SK-N-SH treated with all-trans-retinoic acid at 6 μM for 48 hours (cell line): ENCODE measurements at regions not wholly inside any gene's neighbourhood (a gene's known extent, or its start where the extent isn't known, plus 50 kb on each side); places are given as distances from the start of the nearest gene placed in this dataset.
"Not testable (repeated sequence)": the region's sequence is repeated elsewhere in the genome, so short reads cannot be mapped to it uniquely, and the experiment has no call there.

ENCODE experiments used
- ATAC-seq: fragments of 200-7000 bp; cut with Tn5 transposase; 3 replicates; pipeline ENCODE4 v1.9.1; 2020; ENCODE audit warnings: mild to moderate bottlenecking, moderate library complexity
- ARNTL ChIP-seq: fragments of 450-650 bp; formaldehyde crosslinking; IDR thresholded peaks from 2 replicates; pipeline ENCODE4 v1.5.0; 2020; ENCODE audit warnings: low read depth, mild to moderate bottlenecking, moderate library complexity, borderline replicate concordance
- BACH2 ChIP-seq: fragments of 250-450 bp; sonication (Bioruptor Pico); IDR thresholded peaks from 2 replicates; pipeline ENCODE4 v1.9.0; 2021; ENCODE audit warnings: mild to moderate bottlenecking, borderline replicate concordance
- CREB5 ChIP-seq: fragments of 250-450 bp; sonication (Bioruptor Pico); IDR thresholded peaks from 2 replicates; pipeline ENCODE4 v1.5.1; 2020; ENCODE audit warnings: low read depth, mild to moderate bottlenecking, moderate library complexity
- CSDC2 ChIP-seq: fragments of 250-450 bp; sonication (Bioruptor Pico); IDR thresholded peaks from 2 replicates; pipeline ENCODE4 v1.5.0; 2020; ENCODE audit warnings: mild to moderate bottlenecking, moderate library complexity
- CSRNP3 ChIP-seq: fragments of 250-450 bp; sonication (Bioruptor Pico); IDR thresholded peaks from 2 replicates; pipeline ENCODE4 v1.5.1; 2021; ENCODE audit warnings: mild to moderate bottlenecking, moderate library complexity
- GLIS3 ChIP-seq: fragments of 250-450 bp; sonication (Bioruptor Pico); IDR thresholded peaks from 2 replicates; pipeline ENCODE4 v1.5.0; 2020; ENCODE audit warnings: mild to moderate bottlenecking, moderate library complexity
- ISL1 ChIP-seq: fragments of 250-450 bp; sonication (Bioruptor Pico); IDR thresholded peaks from 2 replicates; pipeline ENCODE4 v2.1.2; 2022; ENCODE audit warnings: mild to moderate bottlenecking, moderate library complexity
- OSR1 ChIP-seq: fragments of 250-450 bp; sonication (Bioruptor Pico); IDR thresholded peaks from 2 replicates; pipeline ENCODE4 v1.8.0; 2022; ENCODE audit warnings: moderate library complexity, mild to moderate bottlenecking, inconsistent platforms
- POU6F1 ChIP-seq: fragments of 250-450 bp; sonication (Bioruptor Pico); IDR thresholded peaks from 2 replicates; pipeline ENCODE4 v1.8.0; 2021; ENCODE audit warnings: low read depth, mild to moderate bottlenecking, moderate library complexity, borderline replicate concordance
- PPARA ChIP-seq: fragments of 250-450 bp; sonication (Bioruptor Pico); IDR thresholded peaks from 2 replicates; pipeline ENCODE4 v1.5.0; 2020; ENCODE audit warnings: mild to moderate bottlenecking, borderline replicate concordance
- SNAI2 ChIP-seq: fragments of 250-450 bp; sonication (Bioruptor Pico); IDR thresholded peaks from 2 replicates; pipeline ENCODE4 v1.5.0; 2020; ENCODE audit warnings: mild to moderate bottlenecking, moderate library complexity
- TCF4 ChIP-seq: fragments of 250-450 bp; sonication (Bioruptor Pico); IDR thresholded peaks from 2 replicates; pipeline ENCODE4 v1.8.0; 2021; ENCODE audit warnings: mild to moderate bottlenecking, moderate library complexity, borderline replicate concordance
- TOX ChIP-seq: fragments of 250-450 bp; sonication (Bioruptor Pico); IDR thresholded peaks from 2 replicates; pipeline ENCODE4 v1.8.0; 2021; ENCODE audit warnings: mild to moderate bottlenecking, moderate library complexity, borderline replicate concordance
- ZC3H10 ChIP-seq: fragments of 250-450 bp; sonication (Bioruptor Pico); IDR thresholded peaks from 2 replicates; pipeline ENCODE4 v1.5.1; 2021; ENCODE audit warnings: mild to moderate bottlenecking, moderate library complexity
- ZFP30 ChIP-seq: fragments of 450-650 bp; formaldehyde crosslinking; IDR thresholded peaks from 2 replicates; pipeline ENCODE4 v1.5.0; 2022; ENCODE audit warnings: mild to moderate bottlenecking, moderate library complexity
- ZNF565 ChIP-seq: fragments of 450-650 bp; formaldehyde crosslinking; conservative IDR thresholded peaks from 2 replicates; pipeline ENCODE4 v1.5.0; 2020; ENCODE audit warnings: low read depth, mild to moderate bottlenecking, moderate library complexity
- ZNF70 ChIP-seq: fragments of 450-650 bp; formaldehyde crosslinking; IDR thresholded peaks from 2 replicates; pipeline ENCODE4 v1.5.0; 2020; ENCODE audit warnings: mild to moderate bottlenecking, moderate library complexity
- ZNF8 ChIP-seq: fragments of 450-650 bp; formaldehyde crosslinking; IDR thresholded peaks from 2 replicates; pipeline ENCODE4 v1.5.0; 2020; ENCODE audit warnings: mild to moderate bottlenecking, moderate library complexity
- TF ChIP-seq, protein P1 (sequence below): fragments of 250-450 bp; sonication (Bioruptor Pico); IDR thresholded peaks from 2 replicates; pipeline ENCODE4 v1.8.0; 2020; ENCODE audit warnings: mild to moderate bottlenecking, moderate library complexity, borderline replicate concordance

- not testable (repeated sequence) for ATAC-seq
Measured at GRCh38 chr2:158866082-158866481, 71.0 kb downstream of the DAPL1 start.

DNA sequence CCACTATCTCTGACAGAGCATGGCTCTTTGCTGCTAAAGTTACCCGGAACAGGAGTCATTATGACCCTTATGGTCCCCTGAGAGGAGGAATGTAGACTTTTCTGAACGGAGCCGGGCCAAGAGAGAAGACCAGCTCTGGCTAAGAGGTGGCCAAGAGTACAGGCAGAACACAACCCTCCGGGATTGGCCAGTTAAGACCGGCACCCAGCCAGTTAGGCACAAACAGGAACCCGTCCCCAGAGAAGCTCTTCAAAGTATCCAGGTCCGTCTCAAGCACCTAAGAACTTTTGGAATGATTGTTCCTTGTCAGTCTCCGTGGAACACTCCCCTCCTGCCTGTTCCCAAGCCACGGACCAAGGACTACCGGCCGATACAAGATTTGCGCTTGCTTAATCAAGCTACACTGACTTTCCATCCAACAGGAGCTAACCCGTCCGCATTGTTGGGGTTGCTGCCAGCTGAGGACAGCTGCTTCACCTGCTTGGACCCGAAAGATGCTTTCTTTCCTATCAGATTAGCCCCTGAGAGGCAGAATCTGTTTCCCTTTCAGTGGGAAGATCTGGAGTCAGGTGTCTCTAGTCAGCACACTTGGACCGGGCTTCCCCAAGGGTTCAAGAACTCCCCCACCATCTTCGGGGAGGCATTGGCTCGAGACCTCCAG, 72.5 kb downstream of the DAPL1 start:
- ATAC-seq, result not testable (repeated sequence)

GRCh38 chr2:158868386-158868785, 73.3 kb downstream of the DAPL1 start:
- not testable (repeated sequence) for ATAC-seq

DNA sequence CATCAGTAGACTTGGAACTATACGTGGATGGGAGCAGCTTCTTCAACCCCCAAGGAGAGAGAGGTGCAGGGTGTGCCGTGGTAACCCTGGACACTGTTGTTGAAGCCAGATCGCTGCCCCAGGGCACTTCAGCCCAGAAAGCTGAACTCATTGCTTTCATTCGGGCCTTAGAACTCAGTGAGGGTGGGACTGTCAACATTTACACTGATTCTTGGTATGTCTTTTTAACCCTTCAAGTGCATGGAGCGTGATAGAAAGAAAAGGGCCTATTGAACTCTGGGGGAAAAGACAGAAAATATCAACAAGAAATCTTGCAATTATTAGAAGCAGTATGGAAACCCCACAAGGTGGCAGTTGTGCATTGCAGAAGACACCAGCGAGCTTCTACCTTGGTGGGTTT, 74.0 kb downstream of the DAPL1 start:
- ATAC-seq, result not testable (repeated sequence)

GRCh38 chr2:158869609-158870008, 74.5 kb downstream of the DAPL1 start:
- ATAC-seq, result not testable (repeated sequence)

DNA sequence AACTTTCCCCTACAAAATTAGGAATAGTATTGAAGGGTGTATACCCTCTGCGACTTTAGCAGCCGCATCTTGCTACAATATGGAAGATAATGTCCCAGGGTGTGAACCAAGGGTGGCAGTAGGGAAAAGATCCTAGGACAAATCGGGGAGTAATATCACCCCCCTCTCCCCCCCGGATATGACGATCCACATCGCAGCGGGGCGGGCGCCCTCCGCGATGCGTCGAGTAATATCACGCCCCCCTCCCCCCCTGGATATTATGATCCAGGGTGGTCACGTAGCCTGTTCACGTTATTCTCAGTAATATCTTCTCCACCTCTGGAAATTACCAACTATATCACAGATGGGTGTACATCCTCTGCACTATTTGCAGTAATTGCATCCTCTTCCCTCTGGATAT, 82.9 kb downstream of the DAPL1 start:
- TF ChIP-seq ZC3H10 (CRISPR knock-in tag) (no peak), BACH2 (CRISPR knock-in tag) (no peak), CSDC2 (CRISPR knock-in tag) (no peak), ZNF565 (CRISPR knock-in tag) (no peak), ZNF8 (CRISPR knock-in tag) (no peak), TOX (CRISPR knock-in tag) (no peak), ZFP30 (CRISPR knock-in tag) (no peak), OSR1 (CRISPR knock-in tag) (no peak), GLIS3 (CRISPR knock-in tag) (no peak), ZNF70 (no peak), CREB5 (CRISPR knock-in tag) (no peak), CSRNP3 (CRISPR knock-in tag) (no peak)
- ATAC-seq, result no peak

DNA sequence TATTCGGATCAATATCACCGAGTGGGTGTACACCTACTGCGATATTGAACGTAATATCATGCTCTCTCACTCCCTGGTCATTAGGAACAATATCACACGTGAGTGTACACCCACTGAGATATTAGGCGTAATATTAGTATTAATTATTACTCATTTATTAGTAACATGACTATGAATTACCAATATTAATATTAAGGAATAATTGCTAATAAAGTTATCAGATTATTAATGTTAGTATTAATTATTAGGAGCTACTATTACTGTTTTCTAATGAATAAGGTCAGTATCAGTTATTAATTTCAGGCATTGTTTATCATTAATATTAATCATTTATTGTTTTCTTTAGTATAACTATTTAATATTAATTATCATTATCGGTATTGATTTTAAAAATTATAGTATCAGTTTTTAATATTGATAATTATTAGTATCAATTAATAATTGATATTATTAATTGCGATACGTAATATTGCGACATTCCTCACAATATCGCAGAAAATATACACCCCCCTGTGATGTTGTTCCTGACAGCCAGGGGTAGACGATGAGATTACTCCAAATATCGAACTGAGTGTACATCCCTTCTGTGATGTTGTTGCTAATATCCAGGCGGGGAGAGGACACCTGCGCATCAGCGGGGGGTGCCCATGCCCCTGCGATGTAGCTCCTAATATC, 84.2 kb downstream of the DAPL1 start:
- TF ChIP-seq SNAI2 (CRISPR knock-in tag), result no peak
- TF ChIP-seq, all 23 proteins: peak for 0
- ATAC-seq, result no peak

DNA sequence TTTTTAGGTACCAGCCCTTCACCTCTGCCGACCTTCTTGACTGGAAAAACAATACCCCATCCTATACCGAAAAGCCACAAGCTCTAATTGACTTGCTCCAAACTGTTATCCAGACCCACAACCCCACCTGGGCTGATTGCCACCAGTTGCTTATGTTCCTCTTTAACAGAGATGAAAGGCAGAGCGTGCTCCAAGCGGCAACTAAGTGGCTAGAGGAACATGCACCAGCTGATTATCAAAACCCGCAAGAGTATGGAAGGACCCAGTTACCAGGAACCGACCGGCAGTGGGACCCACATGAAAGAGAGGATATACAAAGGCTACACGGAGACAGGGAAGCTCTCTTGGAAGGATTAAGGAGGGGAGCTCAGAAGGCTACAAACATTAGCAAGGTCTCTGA, 86.1 kb upstream of the TANC1 start:
- ATAC-seq, result no peak
- TF ChIP-seq CREB5 (CRISPR knock-in tag) (no peak), OSR1 (CRISPR knock-in tag) (no peak), BACH2 (CRISPR knock-in tag) (no peak), ZC3H10 (CRISPR knock-in tag) (no peak), ZNF70 (no peak), POU6F1 (CRISPR knock-in tag) (no peak), ZNF565 (CRISPR knock-in tag) (no peak), SNAI2 (CRISPR knock-in tag) (no peak), GLIS3 (CRISPR knock-in tag) (no peak), TOX (CRISPR knock-in tag) (no peak), ZNF8 (CRISPR knock-in tag) (no peak), ISL1 (no peak), ARNTL (CRISPR knock-in tag) (no peak), TCF4 (no peak), PPARA (no peak)
- TF ChIP-seq, protein P1, sequence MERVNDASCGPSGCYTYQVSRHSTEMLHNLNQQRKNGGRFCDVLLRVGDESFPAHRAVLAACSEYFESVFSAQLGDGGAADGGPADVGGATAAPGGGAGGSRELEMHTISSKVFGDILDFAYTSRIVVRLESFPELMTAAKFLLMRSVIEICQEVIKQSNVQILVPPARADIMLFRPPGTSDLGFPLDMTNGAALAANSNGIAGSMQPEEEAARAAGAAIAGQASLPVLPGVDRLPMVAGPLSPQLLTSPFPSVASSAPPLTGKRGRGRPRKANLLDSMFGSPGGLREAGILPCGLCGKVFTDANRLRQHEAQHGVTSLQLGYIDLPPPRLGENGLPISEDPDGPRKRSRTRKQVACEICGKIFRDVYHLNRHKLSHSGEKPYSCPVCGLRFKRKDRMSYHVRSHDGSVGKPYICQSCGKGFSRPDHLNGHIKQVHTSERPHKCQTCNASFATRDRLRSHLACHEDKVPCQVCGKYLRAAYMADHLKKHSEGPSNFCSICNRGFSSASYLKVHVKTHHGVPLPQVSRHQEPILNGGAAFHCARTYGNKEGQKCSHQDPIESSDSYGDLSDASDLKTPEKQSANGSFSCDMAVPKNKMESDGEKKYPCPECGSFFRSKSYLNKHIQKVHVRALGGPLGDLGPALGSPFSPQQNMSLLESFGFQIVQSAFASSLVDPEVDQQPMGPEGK, result no peak

- ATAC-seq, result not testable (repeated sequence)
Measured at GRCh38 chr2:158884552-158884951, 83.9 kb upstream of the TANC1 start.
